ENCODE measurements at regions not wholly inside any gene's neighbourhood (a gene's known extent, or its start where the extent isn't known, plus 50 kb on each side); places are given as distances from the start of the nearest gene placed in this dataset.

- CTCF ChIA-PET: no interaction called here
- no peaks in the 10 kb centered on the region for H3K4me1 Mint-ChIP-seq (ENCODE audit: low read depth)
- intact Hi-C loops (cut with micrococcal nuclease): no loop called here
- H3K36me3 Mint-ChIP-seq (ENCODE audit: low read depth): no peaks in the 10 kb centered on the region
- H3K27me3 Mint-ChIP-seq (ENCODE audit: low read depth): no peaks in the 10 kb centered on the region
- no peak for DNase-seq
- H3K9me3 Mint-ChIP-seq: no peaks in the 10 kb centered on the region
- H3K27ac Mint-ChIP-seq: no peak overlapping the region
- no peak overlapping the region for H3K4me3 Mint-ChIP-seq
Measured at GRCh38 chr7:139131-139530, 53.2 kb upstream of the FAM20C start.

DNA sequence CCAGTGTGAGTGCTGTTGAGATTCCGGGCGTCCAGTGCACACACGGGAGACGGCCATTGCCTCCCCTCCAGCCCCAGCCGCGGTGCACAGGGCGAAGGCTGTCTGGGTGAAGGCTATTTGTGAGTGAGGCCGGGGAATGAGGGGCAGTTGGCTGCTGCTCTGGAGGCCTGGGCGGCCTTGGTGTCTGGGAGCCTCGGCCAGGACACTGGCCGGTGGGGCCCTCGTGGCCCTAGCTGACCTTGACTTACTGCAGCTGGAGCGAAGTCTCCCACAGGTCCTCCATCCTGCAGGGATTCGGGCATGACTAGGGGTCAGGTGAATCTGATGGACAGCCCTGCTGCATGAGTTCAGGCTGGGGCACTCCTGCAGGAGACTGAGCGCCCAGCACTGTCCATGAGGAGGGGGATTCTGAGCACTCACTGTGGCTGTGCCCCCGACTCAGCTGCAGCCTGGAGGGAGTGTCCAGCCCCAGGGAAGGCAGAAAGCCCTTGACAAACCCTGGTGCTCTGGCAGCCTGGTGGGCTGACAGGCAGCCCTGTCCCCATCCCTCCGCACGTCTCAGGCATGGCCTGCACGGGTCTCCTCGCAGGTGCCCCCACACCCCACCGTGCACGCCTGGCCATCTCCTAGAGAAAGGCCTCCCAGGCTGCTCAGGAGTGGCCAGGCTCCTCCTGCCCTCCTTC lies 52.7 kb upstream of the FAM20C start:
- DNase-seq: no peak
- Mint-ChIP-seq H3K27ac (no peak overlapping the region), H3K4me1 (ENCODE audit: low read depth) (no peaks in the 10 kb centered on the region), H3K4me3 (no peak overlapping the region), H3K9me3 (no peaks in the 10 kb centered on the region), H3K36me3 (ENCODE audit: low read depth) (no peaks in the 10 kb centered on the region), H3K27me3 (ENCODE audit: low read depth) (no peaks in the 10 kb centered on the region)
- intact Hi-C loops (cut with micrococcal nuclease): no loop called here
- CTCF ChIA-PET: no interaction called here

GRCh38 chr7:140996-141395 lies 51.4 kb upstream of the FAM20C start:
- CTCF ChIA-PET: interaction anchor here (0.6 kb wide), 1 partner anchor 15 kb away, joined by 3 read pairs; no protein-coding TSS in a partner anchor
- no peaks in the 10 kb centered on the region for H3K27me3 Mint-ChIP-seq (ENCODE audit: low read depth)
- no peaks in the 10 kb centered on the region for H3K4me1 Mint-ChIP-seq (ENCODE audit: low read depth)
- no peak overlapping the region for H3K27ac Mint-ChIP-seq
- no peaks in the 10 kb centered on the region for H3K9me3 Mint-ChIP-seq
- no peak overlapping the region for H3K4me3 Mint-ChIP-seq
- intact Hi-C loops (cut with micrococcal nuclease): no loop called here
- no peak for DNase-seq
- no peaks in the 10 kb centered on the region for H3K36me3 Mint-ChIP-seq (ENCODE audit: low read depth)

- Mint-ChIP-seq H3K4me3 (no peak overlapping the region), H3K4me1 (ENCODE audit: low read depth) (no peaks in the 10 kb centered on the region), H3K36me3 (ENCODE audit: low read depth) (peaks cover 2% of the 10 kb centered on the region), H3K27me3 (ENCODE audit: low read depth) (no peaks in the 10 kb centered on the region), H3K9me3 (no peaks in the 10 kb centered on the region), H3K27ac (no peak overlapping the region)
- no peak for DNase-seq
- intact Hi-C loops (cut with micrococcal nuclease): no loop called here
- CTCF ChIA-PET: no interaction called here
Measured at GRCh38 chr7:142248-142941, 50.0 kb upstream of the FAM20C start.

Data from activated naive CD4-positive, alpha-beta T cell treated with anti-CD3 and anti-CD28 coated beads for 36 hours (primary cell).